HK-2 (cell line): ENCODE measurements at regions not wholly inside any gene's neighbourhood (a gene's known extent, or its start where the extent isn't known, plus 50 kb on each side); places are given as distances from the start of the nearest gene placed in this dataset.

Source experiments
- DNase-seq: peaks from one replicate; pipeline ENCODE4 v3.0.0-alpha.2; 2018; ENCODE audit not compliant: unreplicated experiment

DNA sequence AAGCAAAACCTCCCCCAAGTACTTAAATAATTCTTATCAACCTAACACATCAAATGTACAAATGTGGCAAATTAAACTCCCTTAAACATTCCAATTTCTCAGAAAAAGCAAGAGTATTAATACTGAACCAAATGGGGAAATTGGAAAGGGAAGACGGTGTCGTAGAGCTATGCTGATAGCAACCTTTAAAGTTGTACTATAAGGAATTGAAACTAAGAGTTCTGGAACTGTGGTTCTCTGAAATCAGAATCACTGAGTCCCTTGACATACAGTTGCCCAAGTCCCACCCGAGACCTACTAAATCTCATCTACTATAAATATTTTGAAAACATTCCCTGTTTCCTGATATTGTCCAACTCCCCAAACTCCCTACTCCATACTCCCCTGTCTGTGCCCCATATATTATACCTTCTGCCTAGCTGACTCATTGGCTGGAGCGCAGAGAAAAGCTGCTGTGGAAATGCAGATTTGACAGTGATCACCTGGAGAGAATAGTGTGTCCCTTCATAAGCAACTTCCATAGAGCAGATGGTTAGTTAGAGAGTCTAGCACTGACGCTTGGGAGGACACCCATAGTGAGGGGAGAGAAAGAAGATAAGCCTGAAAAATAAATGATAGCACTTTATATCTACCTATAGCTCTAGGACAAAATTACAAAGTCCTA, 51.4 kb upstream of the ITM2B start:
- DNase-seq: no peak

DNA sequence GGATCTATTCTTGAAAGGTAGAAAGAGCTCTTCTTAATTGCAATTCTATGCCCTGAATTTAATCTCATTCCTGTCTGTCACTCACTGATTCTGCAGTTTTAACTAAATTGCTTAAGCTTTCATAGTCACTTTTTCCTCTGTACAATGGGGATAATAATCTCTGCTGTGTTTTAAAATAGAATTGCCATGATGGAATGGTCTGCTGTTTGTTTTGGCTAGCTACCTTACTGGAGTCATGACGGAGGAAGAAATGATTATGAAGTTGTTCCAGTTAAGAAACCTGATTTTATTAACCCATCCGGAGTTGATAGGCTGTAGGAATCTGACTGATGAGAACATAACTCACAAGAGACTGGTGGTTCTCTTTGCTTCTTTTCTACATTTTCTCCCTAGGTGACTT, 54.9 kb upstream of the ITM2B start:
- no peak for DNase-seq

- no peak for DNase-seq
Measured at GRCh38 chr13:48176781-48177180, 56.2 kb upstream of the ITM2B start.

GRCh38 chr13:48175185-48175584, 57.8 kb upstream of the ITM2B start:
- DNase-seq: no peak

DNA sequence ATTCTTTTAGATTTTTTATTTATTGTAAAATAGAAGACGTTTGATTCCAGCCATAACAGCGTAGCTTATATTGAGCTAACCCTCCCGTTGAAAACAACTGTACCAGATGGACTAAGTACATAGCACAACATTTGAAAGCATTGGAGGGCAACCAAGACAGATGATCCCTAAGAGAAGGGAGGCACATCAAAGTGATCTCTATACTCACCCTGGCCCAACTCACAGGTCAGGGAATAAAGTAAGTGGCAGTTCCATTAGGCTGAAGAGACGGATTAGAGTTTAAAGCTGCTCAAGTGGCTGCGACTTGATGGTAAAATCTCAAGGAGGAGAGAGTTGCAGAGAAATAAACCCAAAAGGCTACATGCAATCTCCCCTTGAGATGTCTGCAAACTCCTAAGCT, 65.1 kb upstream of the ITM2B start:
- no peak for DNase-seq

- no peak for DNase-seq
Measured at GRCh38 chr13:48165727-48166126, 67.3 kb upstream of the ITM2B start.

GRCh38 chr13:48165063-48165462, 67.9 kb upstream of the ITM2B start:
- DNase-seq: no peak

DNA sequence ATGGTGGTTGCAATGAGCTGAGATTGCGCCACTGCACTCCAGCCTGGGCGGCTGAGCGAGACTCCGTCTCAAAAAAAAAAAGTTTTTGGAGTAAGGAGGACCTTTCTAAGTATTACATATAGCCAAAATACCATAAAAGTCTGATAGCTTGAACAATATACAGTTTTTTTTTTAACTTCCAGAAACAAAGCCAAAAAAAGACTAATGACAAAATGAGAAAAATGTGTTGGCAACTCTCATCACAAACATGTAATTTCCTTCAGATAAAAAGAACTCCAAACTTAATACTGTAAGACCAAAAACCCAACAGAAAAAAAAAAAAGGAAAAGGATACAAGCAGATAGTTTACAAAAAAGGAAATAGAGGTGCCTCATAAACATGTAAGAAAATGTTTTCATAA, 68.2 kb upstream of the MED4 start:
- no peak for DNase-seq

GRCh38 chr13:48162217-48162616, 67.3 kb upstream of the MED4 start:
- DNase-seq: no peak

- no peak for DNase-seq
Measured at GRCh38 chr13:48161530-48162179, 66.8 kb upstream of the MED4 start.

- peak; percentile 31 for DNase-seq
Measured at GRCh38 chr13:48160606-48161278, 65.8 kb upstream of the MED4 start.

- no peak for DNase-seq
Measured at GRCh38 chr13:48159826-48160225, 64.9 kb upstream of the MED4 start.

DNA sequence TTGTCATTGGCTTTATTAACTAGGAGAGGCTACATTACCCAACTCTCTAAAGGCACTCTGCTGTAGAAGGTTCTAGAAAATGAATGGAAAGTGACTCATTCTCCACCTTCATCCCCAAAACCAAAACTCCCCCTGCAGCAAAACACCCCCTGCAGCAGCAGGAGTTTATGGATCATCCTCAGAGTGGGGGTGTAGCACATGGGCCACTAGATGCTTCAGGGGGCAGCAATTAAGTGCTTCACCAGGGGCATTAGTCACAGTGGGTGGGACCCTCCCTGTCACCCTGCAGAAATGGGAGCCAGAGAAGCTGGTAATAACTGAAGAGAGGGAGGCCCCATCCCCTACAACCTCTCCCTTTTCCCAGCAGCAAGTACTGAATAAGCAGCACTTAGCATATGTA, 64.5 kb upstream of the MED4 start:
- peak; percentile 41 for DNase-seq

DNA sequence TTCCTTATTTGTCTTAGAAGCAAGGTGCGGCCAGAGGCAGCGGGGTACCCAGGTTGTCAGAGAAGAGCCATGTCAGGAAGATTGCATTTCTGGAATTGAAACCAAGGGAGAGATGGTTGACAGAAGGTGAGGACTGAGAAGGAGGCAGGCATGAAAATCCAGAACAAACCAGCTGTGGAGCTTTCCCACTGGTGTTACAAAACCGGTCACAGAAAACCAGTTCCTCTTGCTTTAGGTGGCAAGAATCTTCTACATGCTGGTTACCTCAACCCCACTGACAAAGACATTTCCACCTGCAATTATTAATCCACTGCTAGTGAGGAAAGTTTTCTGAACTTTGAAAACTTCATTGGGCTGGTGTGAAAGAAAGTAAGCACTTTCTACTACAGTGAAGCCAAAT, 64.0 kb upstream of the MED4 start:
- no peak for DNase-seq

- DNase-seq: no peak
Measured at GRCh38 chr13:48158290-48158689, 63.4 kb upstream of the MED4 start.

DNA sequence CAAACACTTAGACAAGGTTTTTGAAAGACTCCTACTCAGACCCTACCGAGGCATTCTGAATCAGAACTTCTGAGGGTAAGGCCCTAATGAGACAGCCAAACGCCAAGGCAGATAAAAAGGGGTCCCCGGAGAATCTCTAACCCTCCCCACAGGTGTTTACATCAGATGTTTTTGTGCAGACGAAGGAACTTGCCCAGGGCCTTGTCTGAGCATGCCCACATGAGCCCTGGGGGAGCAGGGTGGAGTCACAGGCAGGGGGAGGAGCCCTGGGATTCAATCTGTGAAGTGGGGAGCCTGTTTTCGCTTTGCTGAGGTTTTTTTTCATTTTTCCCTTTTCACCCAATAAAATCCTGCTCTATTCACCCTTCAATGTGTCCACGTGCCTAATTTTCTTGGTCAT, 61.6 kb upstream of the MED4 start:
- DNase-seq: no peak

- no peak for DNase-seq
Measured at GRCh38 chr13:48155848-48156247, 60.9 kb upstream of the MED4 start.

DNA sequence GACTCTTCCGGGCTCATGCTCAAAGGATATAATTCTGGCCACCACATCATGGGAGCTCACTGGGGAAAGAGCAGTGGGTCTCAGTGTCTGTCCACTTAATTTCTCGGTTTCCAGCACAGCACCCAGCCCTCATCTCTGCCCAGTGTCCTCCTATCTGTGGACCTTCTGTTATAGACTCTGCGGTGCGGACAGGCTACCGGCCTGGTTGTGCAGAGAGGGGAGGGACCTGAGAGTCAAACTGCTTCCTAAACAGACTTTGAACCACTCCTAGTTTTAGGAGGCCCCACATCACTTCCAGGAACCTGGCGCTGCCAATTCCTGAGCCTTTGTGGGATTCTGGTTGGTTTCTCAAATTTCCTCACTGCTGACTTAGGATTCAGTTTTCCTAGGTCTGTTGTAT, 59.8 kb upstream of the MED4 start:
- no peak for DNase-seq

DNA sequence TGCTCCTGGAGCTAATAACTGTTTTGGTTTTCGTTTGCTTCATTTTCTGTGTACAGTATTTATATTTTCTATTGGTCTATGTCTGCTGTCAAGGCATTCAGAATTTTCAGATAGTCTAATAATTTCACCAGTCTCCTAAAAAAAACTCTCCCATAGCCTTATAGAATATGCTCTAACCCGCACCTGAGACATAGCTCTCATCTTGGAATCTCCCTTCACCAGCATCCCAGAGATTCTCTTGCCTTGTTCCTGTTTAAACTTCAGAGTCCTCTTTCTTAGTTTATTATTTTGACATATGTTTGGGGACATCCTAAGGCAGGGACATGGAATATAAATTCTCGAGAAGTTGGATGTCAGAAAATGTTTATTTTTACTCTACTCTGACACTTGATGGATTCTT, 58.3 kb upstream of the MED4 start:
- no peak for DNase-seq

DNA sequence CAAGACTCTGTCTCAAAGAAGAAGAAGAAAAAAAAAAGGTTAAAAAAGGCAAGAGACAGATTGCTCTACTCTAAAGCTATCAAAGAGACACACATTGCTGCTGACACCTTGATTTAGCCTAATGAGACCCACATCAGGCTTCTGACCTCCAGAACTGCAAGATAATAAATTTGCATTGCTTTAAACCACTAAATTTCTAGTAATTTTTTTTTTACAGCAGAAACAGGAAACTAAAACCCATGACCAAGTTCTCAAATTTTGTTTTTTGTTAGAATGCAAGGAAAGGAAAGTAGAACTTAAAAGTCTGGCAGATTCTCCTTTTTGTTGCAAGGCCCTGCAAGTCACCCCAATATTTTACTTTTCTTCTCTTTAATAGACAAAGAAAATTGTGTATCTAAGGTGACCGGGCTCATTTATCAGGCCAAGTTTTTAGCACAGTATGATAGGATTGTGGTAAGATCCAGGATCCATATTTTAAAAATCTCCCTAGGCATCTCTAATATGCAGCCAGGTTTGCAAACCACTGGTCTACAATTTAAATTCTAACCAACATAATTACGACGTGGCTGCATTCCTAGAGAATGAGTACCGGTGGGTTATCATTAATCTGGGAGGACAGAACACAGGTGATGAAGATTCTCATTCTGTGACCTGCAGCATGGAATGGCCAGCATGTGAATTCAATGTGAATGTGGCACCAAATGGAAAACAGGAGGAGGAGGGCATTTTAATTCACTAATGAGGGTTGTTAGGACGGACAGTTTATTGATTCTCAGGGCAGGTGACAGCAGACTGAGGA, 56.7 kb upstream of the MED4 start:
- DNase-seq: no peak

- DNase-seq: no peak
Measured at GRCh38 chr13:48148454-48148853, 53.5 kb upstream of the MED4 start.

GRCh38 chr13:48146636-48147035, 51.7 kb upstream of the MED4 start:
- no peak for DNase-seq

- no peak for DNase-seq
Measured at GRCh38 chr13:48146122-48146521, 51.2 kb upstream of the MED4 start.
